C4-2B (cell line): ENCODE measurements at regions not wholly inside any gene's neighbourhood (a gene's known extent, or its start where the extent isn't known, plus 50 kb on each side); places are given as distances from the start of the nearest gene placed in this dataset.

Experiments used
- H3K27ac ChIP-seq: fragments of 450-650 bp; 2 replicates; pipeline ENCODE4 v1.5.1; 2017
- CTCF ChIP-seq: fragments of 450-650 bp; conservative IDR thresholded peaks from 2 replicates; pipeline ENCODE4 v1.5.1; 2017; ENCODE audit warnings: mild to moderate bottlenecking
- ZFX ChIP-seq: fragments of 450-650 bp; IDR thresholded peaks from 2 replicates; pipeline ENCODE4 v1.6.1; 2017

GRCh38 chr10:44435196-44435595 lies 50.3 kb upstream of the CXCL12 start:
- TF ChIP-seq CTCF (no peak), ZFX (no peak)
- no peak overlapping the region for H3K27ac ChIP-seq

GRCh38 chr10:44436240-44436639 lies 51.3 kb upstream of the CXCL12 start:
- TF ChIP-seq CTCF (no peak), ZFX (no peak)
- no peak overlapping the region for H3K27ac ChIP-seq

GRCh38 chr10:44437840-44438511 lies 53.1 kb upstream of the CXCL12 start:
- H3K27ac ChIP-seq, result no peak overlapping the region

GRCh38 chr10:44439239-44439957 lies 54.5 kb upstream of the CXCL12 start:
- TF ChIP-seq ZFX, result no peak
- TF ChIP-seq CTCF, result no peak

More at GRCh38 chr10:44437840-44438511, 53.1 kb upstream of the CXCL12 start:
- TF ChIP-seq CTCF (no peak), ZFX (no peak)

DNA sequence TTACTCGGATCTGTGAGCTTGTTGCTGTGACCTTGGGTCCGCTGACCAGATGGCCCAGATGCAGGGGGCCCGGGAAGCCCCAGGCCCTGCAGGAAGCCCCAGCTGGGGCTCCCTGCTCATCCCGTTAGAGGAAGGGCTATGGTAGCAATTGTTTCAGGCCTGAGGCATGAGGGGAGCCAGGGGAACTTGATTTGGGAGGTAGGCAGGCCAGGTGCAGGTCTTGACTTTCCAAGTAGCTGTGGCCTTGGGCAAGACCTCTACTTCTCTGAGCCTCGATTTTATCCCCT lies 55.0 kb upstream of the CXCL12 start:
- no peak for TF ChIP-seq ZFX
- TF ChIP-seq CTCF, result no peak
- no peak overlapping the region for H3K27ac ChIP-seq

More at GRCh38 chr10:44439239-44439957, 54.5 kb upstream of the CXCL12 start:
- no peak overlapping the region for H3K27ac ChIP-seq

GRCh38 chr10:44457259-44457658 lies 72.4 kb upstream of the CXCL12 start:
- H3K27ac ChIP-seq, result no peak overlapping the region
- peak; percentile 51 for TF ChIP-seq CTCF
- TF ChIP-seq ZFX, result no peak

DNA sequence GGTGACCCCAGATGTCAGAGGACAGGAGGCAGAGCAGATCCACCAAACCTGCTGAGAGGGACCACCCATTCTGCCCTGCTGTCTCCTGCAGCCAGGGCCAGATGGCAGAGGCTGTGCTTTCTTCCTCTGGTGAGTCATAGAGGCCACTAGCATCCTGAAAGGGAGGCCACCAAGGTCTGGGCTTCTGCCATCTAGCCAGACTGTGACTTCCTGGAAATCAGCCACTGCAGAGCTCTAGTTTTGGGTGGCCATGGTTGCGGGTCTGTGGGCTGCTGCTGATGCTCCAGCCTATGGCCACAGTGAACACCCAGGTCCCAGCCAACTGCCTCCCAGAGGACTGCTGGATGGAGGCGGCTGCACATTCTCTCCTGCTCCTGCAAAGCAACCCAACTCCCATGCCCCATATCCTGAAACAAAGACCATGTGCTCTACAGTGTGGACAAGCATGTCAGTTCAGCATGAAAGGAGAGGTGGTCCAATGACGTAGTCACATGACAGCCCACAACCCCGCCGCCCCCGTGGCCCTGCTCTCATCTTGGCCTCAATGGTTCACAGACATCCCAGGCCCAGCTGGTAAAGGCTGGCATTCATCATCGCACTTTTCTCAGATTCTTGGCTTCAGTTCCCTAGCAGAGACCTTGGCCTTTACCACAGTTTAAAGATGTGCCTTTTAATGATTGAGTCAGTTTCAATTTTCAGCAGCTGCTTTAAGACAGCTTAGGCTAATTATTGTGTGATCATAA lies 73.9 kb upstream of the CXCL12 start:
- H3K27ac ChIP-seq, result no peak overlapping the region
- TF ChIP-seq ZFX (no peak), CTCF (no peak)
